Sigmoid colon (tissue), 4 donors: ENCODE measurements at regions not wholly inside any gene's neighbourhood (a gene's known extent, or its start where the extent isn't known, plus 50 kb on each side); places are given as distances from the start of the nearest gene placed in this dataset.
"Not testable (repeated sequence)": the region's sequence is repeated elsewhere in the genome, so short reads cannot be mapped to it uniquely, and the experiment has no call there.

Experiments used
- CTCF ChIP-seq, 4 experiments: fragments of 450-650 bp in 3 of 4; fragments of 200-600 bp in 1 of 4; IDR thresholded peaks; one replicate each; pipeline ENCODE4 v1.5.1; 2016 to 2019; ENCODE audit warnings: antibody characterized with exemption in 4 of 4, mild to moderate bottlenecking in 3 of 4, moderate library complexity in 2 of 4
- EP300 ChIP-seq, 4 donors: sonication (generic); formaldehyde crosslinking; IDR thresholded peaks; one replicate each; pipeline ENCODE4 v1.6.1; 2017; ENCODE audit warnings: antibody characterized with exemption in 4 of 4
- POLR2A ChIP-seq, 2 donors: fragments of 450-650 bp; IDR thresholded peaks; one replicate each; pipeline ENCODE4 v1.6.1; 2016; ENCODE audit warnings: antibody characterized with exemption in 2 of 2, mild to moderate bottlenecking in 2 of 2, moderate library complexity in 2 of 2

DNA sequence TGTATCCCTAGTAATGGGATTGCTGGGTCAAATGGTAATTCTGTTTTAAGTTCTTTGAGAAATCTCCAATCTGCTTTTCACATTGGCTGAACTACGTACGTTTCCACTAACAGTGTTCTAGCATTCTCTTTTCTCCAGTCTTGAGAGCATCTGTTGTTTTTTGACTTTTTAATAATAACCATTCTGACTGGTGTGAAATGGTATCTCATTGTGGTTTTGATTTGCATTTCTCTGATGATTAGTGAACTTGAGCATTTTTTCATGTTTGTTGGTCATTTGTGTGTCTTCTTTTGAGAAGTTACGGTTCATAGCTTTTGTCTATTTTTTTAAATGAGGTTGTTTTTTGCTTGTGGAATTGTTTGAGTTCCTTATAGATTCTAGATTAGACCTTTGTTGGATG, 72.5 kb upstream of the BCL6 start:
- not testable (repeated sequence) for TF ChIP-seq CTCF, EP300, POLR2A (IDR thresholded peaks at IDR 0.05)
